ENCODE measurements at regions not wholly inside any gene's neighbourhood (a gene's known extent, or its start where the extent isn't known, plus 50 kb on each side); places are given as distances from the start of the nearest gene placed in this dataset.

- Histone ChIP-seq H3K27me3 (ENCODE audit: control insufficient read depth in 1 of 2, insufficient read depth in 2 of 2, low read length in 2 of 2) (no peaks in the 10 kb centered on the region), H3K4me2 (ENCODE audit: low read depth, low read length) (no peak overlapping the region), H3K27ac (ENCODE audit: extremely low read length, insufficient read depth, low read length) (no peak overlapping the region), H3K9me3 (ENCODE audit: low read length) (peaks cover 59% of the 10 kb centered on the region), H3K4me3 (replicated peaks in 1 of 3; ENCODE audit: insufficient read depth in 1 of 3, low read depth in 2 of 3, low read length in 3 of 3) (no peak overlapping the region), H3K36me3 (replicated peaks in 1 of 2; ENCODE audit: control insufficient read depth in 1 of 2, insufficient read depth in 2 of 2, low read length in 2 of 2) (no peaks in the 10 kb centered on the region), H3K9ac (ENCODE audit: insufficient read depth, low read depth, low read length) (no peak overlapping the region), H2AFZ (ENCODE audit: low read length) (no peak overlapping the region), H4K20me1 (ENCODE audit: insufficient read depth, low read length) (no peaks in the 10 kb centered on the region), H3K4me1 (ENCODE audit: insufficient read depth, low read length) (no peaks in the 10 kb centered on the region), H3K79me2 (ENCODE audit: insufficient read depth, low read length) (no peaks in the 10 kb centered on the region)
- no peak for FAIRE-seq
- peak; percentile 67; the same call in 1 of the 2 replicates for TF ChIP-seq CEBPB (IDR thresholded peaks at IDR 0.05; ENCODE audit: borderline replicate concordance, low read depth, low read length)
- TF ChIP-seq RARA (CRISPR knock-in tag; IDR thresholded peaks at IDR 0.05): no peak
- POLR2A ChIA-PET: no interaction called here
- WGBS (ENCODE audit: low lambda C conversion rate): 3% methylated on average over 1 of the region's 1 CpG
- in situ Hi-C loops (cut with HindIII; ENCODE audit: extremely low pct_ligation_motif_present, low pct_unique_long_range_greater_than_20kb): no loop called here
- ATAC-seq: no peak
- CTCF ChIA-PET (ENCODE audit: low intra/inter-chr PET ratio, low total read pairs): no interaction called here
- intact Hi-C loops (cut with micrococcal nuclease; ENCODE audit: unreplicated experiment): no loop called here
- no peak for DNase-seq (ENCODE audit: low spot score)
- no TSS peak for BruUV-seq (replicated peaks)
Observed at GRCh38 chr14:40487824-40488223, 1055.6 kb upstream of the FBXO33 start.

GRCh38 chr14:40485688-40486087 lies 1053.5 kb upstream of the FBXO33 start:
- Histone ChIP-seq H3K27ac (ENCODE audit: extremely low read length, insufficient read depth, low read length) (no peak overlapping the region), H3K4me2 (ENCODE audit: low read depth, low read length) (no peak overlapping the region), H3K9ac (ENCODE audit: insufficient read depth, low read depth, low read length) (no peak overlapping the region), H2AFZ (ENCODE audit: low read length) (no peak overlapping the region), H3K27me3 (ENCODE audit: control insufficient read depth in 1 of 2, insufficient read depth in 2 of 2, low read length in 2 of 2) (no peaks in the 10 kb centered on the region), H3K4me1 (ENCODE audit: insufficient read depth, low read length) (no peaks in the 10 kb centered on the region), H3K36me3 (replicated peaks in 1 of 2; ENCODE audit: control insufficient read depth in 1 of 2, insufficient read depth in 2 of 2, low read length in 2 of 2) (no peaks in the 10 kb centered on the region), H3K9me3 (ENCODE audit: low read length) (peaks cover 53% of the 10 kb centered on the region), H3K79me2 (ENCODE audit: insufficient read depth, low read length) (no peaks in the 10 kb centered on the region), H3K4me3 (replicated peaks in 1 of 3; ENCODE audit: insufficient read depth in 1 of 3, low read depth in 2 of 3, low read length in 3 of 3) (no peak overlapping the region), H4K20me1 (ENCODE audit: insufficient read depth, low read length) (no peaks in the 10 kb centered on the region)
- TF ChIP-seq ATF2 (CRISPR knock-in tag; IDR thresholded peaks at IDR 0.05): no peak
- peak; percentile 86 to 95 for TF ChIP-seq MAFK (conservative IDR thresholded peaks at IDR 0.05 in 1 of 2, IDR thresholded peaks at IDR 0.05 in 1 of 2; ENCODE audit: low read length in 2 of 2)
- peak; percentile 88 for TF ChIP-seq MAFF (IDR thresholded peaks at IDR 0.05; ENCODE audit: low read depth, low read length)
- TF ChIP-seq CREM (IDR thresholded peaks at IDR 0.05): no peak
- no peak for TF ChIP-seq CREM (CRISPR knock-in tag; IDR thresholded peaks at IDR 0.05)
- no peak for TF ChIP-seq SOX5 (CRISPR knock-in tag; IDR thresholded peaks at IDR 0.05; ENCODE audit: borderline replicate concordance)
- TF ChIP-seq PTBP1 (IDR thresholded peaks at IDR 0.05; ENCODE audit: low read depth, low read length, poor library complexity, severe bottlenecking): no peak
- ChIA-PET CTCF (ENCODE audit: low intra/inter-chr PET ratio, low total read pairs) (no interaction called here), POLR2A (no interaction called here)
- FAIRE-seq (no peak), DNase-seq (ENCODE audit: low spot score) (no peak), ATAC-seq (no peak)
- intact Hi-C loops (cut with micrococcal nuclease; ENCODE audit: unreplicated experiment) (no loop called here), in situ Hi-C loops (cut with HindIII; ENCODE audit: extremely low pct_ligation_motif_present, low pct_unique_long_range_greater_than_20kb) (no loop called here)
- BruUV-seq (replicated peaks): no TSS peak

All from HepG2 (cell line).